ENCODE measurements at regions not wholly inside any gene's neighbourhood (a gene's known extent, or its start where the extent isn't known, plus 50 kb on each side); places are given as distances from the start of the nearest gene placed in this dataset.

DNA sequence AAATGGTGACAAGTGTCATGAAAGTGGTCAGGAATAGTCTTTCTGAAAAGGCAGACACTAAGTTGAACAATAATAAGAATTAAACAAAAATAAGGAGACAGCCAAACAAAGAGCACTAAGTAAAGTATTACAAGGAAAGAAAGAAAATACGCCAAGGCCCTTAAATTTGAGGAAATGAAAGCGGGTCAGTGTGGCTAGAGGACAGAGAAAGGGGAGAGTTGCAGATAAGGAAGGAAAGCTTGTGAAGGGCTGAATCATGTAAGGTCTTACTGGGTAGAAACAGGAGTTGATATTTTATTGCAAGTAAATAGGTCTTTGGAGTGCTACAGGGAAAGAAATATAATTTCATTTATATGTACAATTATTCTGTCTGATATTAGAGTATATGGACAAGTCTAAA is 732.1 kb downstream of the EPHA7 start:
- TF ChIP-seq, protein P1, sequence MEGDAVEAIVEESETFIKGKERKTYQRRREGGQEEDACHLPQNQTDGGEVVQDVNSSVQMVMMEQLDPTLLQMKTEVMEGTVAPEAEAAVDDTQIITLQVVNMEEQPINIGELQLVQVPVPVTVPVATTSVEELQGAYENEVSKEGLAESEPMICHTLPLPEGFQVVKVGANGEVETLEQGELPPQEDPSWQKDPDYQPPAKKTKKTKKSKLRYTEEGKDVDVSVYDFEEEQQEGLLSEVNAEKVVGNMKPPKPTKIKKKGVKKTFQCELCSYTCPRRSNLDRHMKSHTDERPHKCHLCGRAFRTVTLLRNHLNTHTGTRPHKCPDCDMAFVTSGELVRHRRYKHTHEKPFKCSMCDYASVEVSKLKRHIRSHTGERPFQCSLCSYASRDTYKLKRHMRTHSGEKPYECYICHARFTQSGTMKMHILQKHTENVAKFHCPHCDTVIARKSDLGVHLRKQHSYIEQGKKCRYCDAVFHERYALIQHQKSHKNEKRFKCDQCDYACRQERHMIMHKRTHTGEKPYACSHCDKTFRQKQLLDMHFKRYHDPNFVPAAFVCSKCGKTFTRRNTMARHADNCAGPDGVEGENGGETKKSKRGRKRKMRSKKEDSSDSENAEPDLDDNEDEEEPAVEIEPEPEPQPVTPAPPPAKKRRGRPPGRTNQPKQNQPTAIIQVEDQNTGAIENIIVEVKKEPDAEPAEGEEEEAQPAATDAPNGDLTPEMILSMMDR (conservative IDR thresholded peaks at IDR 0.05): no peak
- Histone ChIP-seq H2BK120ac (ENCODE audit: low read depth, low read length, poor library complexity, severe bottlenecking) (no peak overlapping the region), H4K20me1 (ENCODE audit: control insufficient read depth, insufficient read depth, insufficient read length) (no peaks in the 10 kb centered on the region), H3K4me1 (ENCODE audit: insufficient read depth, low read length) (no peaks in the 10 kb centered on the region), H3K18ac (ENCODE audit: insufficient read length, low read depth, low read length) (no peak overlapping the region), H2BK5ac (ENCODE audit: insufficient read length, low read length) (no peak overlapping the region), H3K56ac (ENCODE audit: insufficient read length, low read depth, low read length) (no peak overlapping the region), H2AFZ (ENCODE audit: low read length) (no peak overlapping the region), H3K27ac (ENCODE audit: insufficient read length, low read depth, low read length) (no peak overlapping the region), H3K23ac (ENCODE audit: insufficient read length, low read depth, low read length) (no peak overlapping the region), H3K9ac (ENCODE audit: extremely low read depth, insufficient read length, low read length) (no peak overlapping the region), H2BK15ac (ENCODE audit: low read depth, low read length) (no peak overlapping the region), H3K14ac (ENCODE audit: insufficient read depth, low read length) (no peak overlapping the region), H3T11ph (ENCODE audit: low read length) (no peak overlapping the region), H3K4me2 (ENCODE audit: insufficient read depth, insufficient read length, low read length) (no peak overlapping the region), H2BK12ac (ENCODE audit: insufficient read length, low read depth, low read length) (no peak overlapping the region), H3K79me2 (ENCODE audit: insufficient read depth, low read length) (no peaks in the 10 kb centered on the region), H4K91ac (ENCODE audit: insufficient read length, low read depth, low read length) (no peak overlapping the region), H2BK20ac (ENCODE audit: low read depth, low read length, poor library complexity, severe bottlenecking) (no peak overlapping the region), H3K27me3 (ENCODE audit: insufficient read depth, low read length) (no peaks in the 10 kb centered on the region), H4K5ac (ENCODE audit: insufficient read length, low read depth, low read length) (no peak overlapping the region), H3K23me2 (ENCODE audit: insufficient read length, low read depth, low read length, poor library complexity, severe bottlenecking) (no peaks in the 10 kb centered on the region), H3K4ac (ENCODE audit: low read depth, low read length) (no peak overlapping the region), H3K79me1 (ENCODE audit: insufficient read depth, low read depth, low read length, poor library complexity, severe bottlenecking) (no peaks in the 10 kb centered on the region), H2AK5ac (ENCODE audit: insufficient read length, low read length) (no peak overlapping the region), H4K8ac (replicated peaks; ENCODE audit: insufficient read length, low read depth, low read length) (no peak overlapping the region), H3K9me3 (ENCODE audit: control insufficient read depth, low read depth, low read length) (no peaks in the 10 kb centered on the region)
- no peaks in the 10 kb centered on the region for H3K36me3 Mint-ChIP-seq (ENCODE audit: insufficient read depth in 1 of 3, low read depth in 3 of 3)
- H3K4me3 Mint-ChIP-seq: no peak overlapping the region
- no peaks in the 10 kb centered on the region for H3K27me3 Mint-ChIP-seq (ENCODE audit: low read depth)
- no peaks in the 10 kb centered on the region for H3K9me3 Mint-ChIP-seq
- no CpG with 5 or more reads among the region's 2 CpGs for WGBS (ENCODE audit: extremely low coverage, insufficient read length, low lambda C conversion rate)
- no peaks in the 10 kb centered on the region for H3K4me1 Mint-ChIP-seq
- H3K27ac Mint-ChIP-seq: no peak overlapping the region
- DNase-seq: no peak

Data from H9 (cell line).